ENCODE measurements at regions not wholly inside any gene's neighbourhood (a gene's known extent, or its start where the extent isn't known, plus 50 kb on each side); places are given as distances from the start of the nearest gene placed in this dataset.

DNA sequence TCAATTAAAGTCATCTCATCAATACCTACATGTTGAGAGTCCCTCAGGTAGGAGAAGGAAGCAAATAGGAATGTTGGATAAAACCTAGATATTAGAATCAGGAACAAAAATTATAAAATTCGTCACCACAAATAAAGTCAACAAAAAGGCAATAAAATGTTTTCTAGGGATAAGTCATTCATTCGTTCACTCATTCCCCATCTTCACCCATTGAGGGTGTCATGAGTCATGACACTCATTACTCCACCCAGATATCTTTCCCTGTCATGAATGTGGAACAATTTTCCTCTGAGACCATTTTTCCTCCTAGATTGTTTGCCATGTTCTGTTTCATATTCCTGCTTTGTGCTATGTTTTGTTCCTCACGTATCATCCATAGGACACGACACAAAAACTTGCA lies 50.9 kb upstream of the OLIG3 start:
- Histone ChIP-seq H3K79me2 (ENCODE audit: insufficient read depth) (no peaks in the 10 kb centered on the region), H3F3A (replicated peaks; ENCODE audit: insufficient read depth) (no peaks in the 10 kb centered on the region), H3K4me1 (ENCODE audit: control insufficient read depth in 1 of 2, insufficient read depth in 2 of 2, low read depth in 1 of 2, low read length in 1 of 2) (no peaks in the 10 kb centered on the region), H3K4me2 (no peak overlapping the region), H2AFZ (ENCODE audit: low read depth) (no peak overlapping the region), H3K27me3 (ENCODE audit: insufficient read depth) (no peaks in the 10 kb centered on the region), H3K4me3 (ENCODE audit: low read depth in 2 of 2, low read length in 1 of 2) (no peak overlapping the region), H3K9me2 (no peaks in the 10 kb centered on the region), H3K9ac (no peak overlapping the region), H3K27ac (ENCODE audit: low read depth in 2 of 2, low read length in 1 of 2) (no peak overlapping the region), H3K9me3 (no peaks in the 10 kb centered on the region), H4K20me1 (ENCODE audit: insufficient read depth) (no peaks in the 10 kb centered on the region), H3K36me3 (replicated peaks in 1 of 2; ENCODE audit: control insufficient read depth in 1 of 2, insufficient read depth in 2 of 2, low read length in 1 of 2) (no peaks in the 10 kb centered on the region)
- DNase-seq: no peak
- ChIA-PET POLR2A (no interaction called here), CTCF (no interaction called here)
- TF ChIP-seq EP300 (IDR thresholded peaks at IDR 0.05; ENCODE audit: borderline replicate concordance in 1 of 2, low read depth in 1 of 2, low read length in 1 of 2) (no peak), TEAD4 (IDR thresholded peaks at IDR 0.05; ENCODE audit: borderline replicate concordance, insufficient read depth) (no peak), NFIC (IDR thresholded peaks at IDR 0.05; ENCODE audit: borderline replicate concordance) (no peak), MAX (IDR thresholded peaks at IDR 0.05; ENCODE audit: low read depth) (no peak), MEF2A (IDR thresholded peaks at IDR 0.05; ENCODE audit: borderline replicate concordance, low read depth) (no peak), NRF1 (IDR thresholded peaks at IDR 0.05; ENCODE audit: low read depth, low read length) (no peak), RXRA (IDR thresholded peaks at IDR 0.05; ENCODE audit: borderline replicate concordance, low read depth) (no peak), TCF12 (IDR thresholded peaks at IDR 0.05) (no peak)
- 4% methylated on average over 4 of the region's 4 CpGs for WGBS (ENCODE audit: low lambda C conversion rate)

DNA sequence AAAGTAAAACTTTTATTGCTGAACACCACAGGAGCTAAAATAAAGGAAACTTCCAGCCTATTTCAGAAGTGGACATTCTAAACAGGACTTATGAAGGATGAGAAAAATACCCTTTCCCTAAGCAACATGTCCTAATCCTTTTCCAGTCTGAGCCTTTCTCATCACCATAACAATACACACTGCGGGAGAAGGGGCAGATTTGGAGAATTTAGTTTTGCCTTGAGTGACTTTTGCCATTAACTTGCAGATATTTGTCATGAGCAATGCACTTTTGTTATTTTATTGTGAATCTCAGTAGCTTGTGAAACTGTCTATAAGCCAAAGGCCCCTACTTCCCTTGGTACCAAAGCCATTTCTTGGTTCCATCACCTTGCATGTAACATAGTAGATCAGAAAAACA lies 53.0 kb upstream of the OLIG3 start:
- Histone ChIP-seq H2AFZ (ENCODE audit: low read depth) (no peak overlapping the region), H3K27me3 (ENCODE audit: insufficient read depth) (no peaks in the 10 kb centered on the region), H3K9me2 (no peaks in the 10 kb centered on the region), H3K79me2 (ENCODE audit: insufficient read depth) (no peaks in the 10 kb centered on the region), H3K9ac (no peak overlapping the region), H3K27ac (ENCODE audit: low read depth in 2 of 2, low read length in 1 of 2) (no peak overlapping the region), H3K4me2 (no peak overlapping the region), H3K4me3 (ENCODE audit: low read depth in 2 of 2, low read length in 1 of 2) (no peak overlapping the region), H3F3A (replicated peaks; ENCODE audit: insufficient read depth) (no peaks in the 10 kb centered on the region), H4K20me1 (ENCODE audit: insufficient read depth) (no peaks in the 10 kb centered on the region), H3K9me3 (no peaks in the 10 kb centered on the region), H3K36me3 (replicated peaks in 1 of 2; ENCODE audit: control insufficient read depth in 1 of 2, insufficient read depth in 2 of 2, low read length in 1 of 2) (no peaks in the 10 kb centered on the region), H3K4me1 (ENCODE audit: control insufficient read depth in 1 of 2, insufficient read depth in 2 of 2, low read depth in 1 of 2, low read length in 1 of 2) (no peaks in the 10 kb centered on the region)
- CTCF ChIA-PET: interaction anchor here (1.0 kb wide), 1 partner anchor 29 kb away, joined by 4 read pairs; no protein-coding TSS in a partner anchor
- 0% methylated on average over 1 of the region's 1 CpG for WGBS (ENCODE audit: low lambda C conversion rate)
- DNase-seq: no peak
- TF ChIP-seq MAX (IDR thresholded peaks at IDR 0.05; ENCODE audit: low read depth): no peak
- TF ChIP-seq RCOR1 (IDR thresholded peaks at IDR 0.05; ENCODE audit: low read length): no peak
- TF ChIP-seq GABPA (IDR thresholded peaks at IDR 0.05; ENCODE audit: low read depth): no peak
- TF ChIP-seq CHD2 (IDR thresholded peaks at IDR 0.05; ENCODE audit: low read length, partially characterized antibody): no peak
- no peak for TF ChIP-seq USF2 (IDR thresholded peaks at IDR 0.05; ENCODE audit: borderline replicate concordance, low read depth, low read length)
- no peak for TF ChIP-seq NFIC (IDR thresholded peaks at IDR 0.05; ENCODE audit: borderline replicate concordance)
- TF ChIP-seq SMC3 (IDR thresholded peaks at IDR 0.05; ENCODE audit: low read depth, low read length): no peak
- TF ChIP-seq ELF1 (IDR thresholded peaks at IDR 0.05): no peak
- TF ChIP-seq RXRA (IDR thresholded peaks at IDR 0.05; ENCODE audit: borderline replicate concordance, low read depth): no peak
- no peak for TF ChIP-seq FOXM1 (IDR thresholded peaks at IDR 0.05; ENCODE audit: low read depth)
- POLR2A ChIA-PET: no interaction called here

Measured in SK-N-SH (cell line).